Type B pancreatic cell (in vitro differentiated cells): ENCODE measurements at regions not wholly inside any gene's neighbourhood (a gene's known extent, or its start where the extent isn't known, plus 50 kb on each side); places are given as distances from the start of the nearest gene placed in this dataset.

Experiments used
- DNase-seq: peaks from one replicate; pipeline ENCODE4 v3.0.0; 2021; ENCODE audit warnings: mixed read lengths; ENCODE audit not compliant: unreplicated experiment; ENCODE audit errors: extremely low spot score
- H3K27ac Mint-ChIP-seq: 2 replicates; pipeline ENCODE4 v1.8.0; 2021; ENCODE audit warnings: mild to moderate bottlenecking, mixed read lengths
- H3K27me3 Mint-ChIP-seq: 2 replicates; pipeline ENCODE4 v1.8.0; 2021; ENCODE audit warnings: mixed read lengths
- H3K36me3 Mint-ChIP-seq: 2 replicates; pipeline ENCODE4 v1.8.0; 2021; ENCODE audit warnings: mixed read lengths
- H3K4me1 Mint-ChIP-seq: one replicate; pipeline ENCODE4 v1.8.0; 2021; ENCODE audit warnings: mixed read lengths; ENCODE audit not compliant: unreplicated experiment
- H3K4me3 Mint-ChIP-seq: 2 replicates; pipeline ENCODE4 v1.8.0; 2021; ENCODE audit warnings: mild to moderate bottlenecking, mixed read lengths
- H3K9me3 Mint-ChIP-seq: 2 replicates; pipeline ENCODE4 v1.8.0; 2021; ENCODE audit warnings: mixed read lengths
- CTCF ChIP-seq: fragments of 200-600 bp; sonication (generic); conservative IDR thresholded peaks from 2 replicates; pipeline ENCODE4 v1.5.0; 2021; ENCODE audit warnings: antibody characterized with exemption, mild to moderate bottlenecking

GRCh38 chr4:81816031-81816761 is 344.5 kb upstream of the RASGEF1B start:
- peaks cover 4% of the 10 kb centered on the region for H3K9me3 Mint-ChIP-seq
- H3K4me1 Mint-ChIP-seq = peaks cover 9% of the 10 kb centered on the region
- no peak overlapping the region for H3K27ac Mint-ChIP-seq
- DNase-seq = no peak
- H3K4me3 Mint-ChIP-seq = no peak overlapping the region
- H3K36me3 Mint-ChIP-seq = no peaks in the 10 kb centered on the region
- no peak for TF ChIP-seq CTCF
- H3K27me3 Mint-ChIP-seq = no peaks in the 10 kb centered on the region

GRCh38 chr4:81814987-81815541 is 343.4 kb upstream of the RASGEF1B start:
- Mint-ChIP-seq H3K27me3 (no peaks in the 10 kb centered on the region), H3K9me3 (peaks cover 4% of the 10 kb centered on the region), H3K4me1 (peaks cover 9% of the 10 kb centered on the region), H3K27ac (no peak overlapping the region), H3K36me3 (no peaks in the 10 kb centered on the region), H3K4me3 (no peak overlapping the region)
- no peak for TF ChIP-seq CTCF
- DNase-seq = no peak

- Mint-ChIP-seq H3K4me1 (peaks cover 13% of the 10 kb centered on the region), H3K27ac (no peak overlapping the region), H3K27me3 (no peaks in the 10 kb centered on the region), H3K36me3 (no peaks in the 10 kb centered on the region), H3K4me3 (no peak overlapping the region), H3K9me3 (no peaks in the 10 kb centered on the region)
- no peak for DNase-seq
- TF ChIP-seq CTCF = no peak
These were observed 340.0 kb upstream of the RASGEF1B start for GRCh38 chr4:81811562-81812293.

GRCh38 chr4:81808011-81808672 is 336.4 kb upstream of the RASGEF1B start:
- Mint-ChIP-seq H3K36me3 (no peaks in the 10 kb centered on the region), H3K27ac (no peak overlapping the region), H3K27me3 (peaks cover 4% of the 10 kb centered on the region), H3K4me3 (no peak overlapping the region), H3K4me1 (peaks cover 9% of the 10 kb centered on the region), H3K9me3 (no peaks in the 10 kb centered on the region)
- no peak for DNase-seq
- no peak for TF ChIP-seq CTCF

GRCh38 chr4:81807386-81807785 is 335.7 kb upstream of the RASGEF1B start:
- DNase-seq = no peak
- no peak for TF ChIP-seq CTCF
- no peak overlapping the region for H3K4me3 Mint-ChIP-seq
- H3K27ac Mint-ChIP-seq = no peak overlapping the region
- H3K9me3 Mint-ChIP-seq = no peaks in the 10 kb centered on the region
- peaks cover 9% of the 10 kb centered on the region for H3K4me1 Mint-ChIP-seq
- no peaks in the 10 kb centered on the region for H3K36me3 Mint-ChIP-seq
- H3K27me3 Mint-ChIP-seq = peaks cover 7% of the 10 kb centered on the region
